Epithelial cell of proximal tubule (primary cell): ENCODE measurements at regions not wholly inside any gene's neighbourhood (a gene's known extent, or its start where the extent isn't known, plus 50 kb on each side); places are given as distances from the start of the nearest gene placed in this dataset.

Experiments
- DNase-seq: peaks from one replicate; pipeline ENCODE4 v3.0.0-alpha.2; 2011; ENCODE audit warnings: low read depth
- H3K4me3 ChIP-seq: 2 replicates; pipeline ENCODE4 v1.5.1; 2011; ENCODE audit warnings: low read depth, mild to moderate bottlenecking, low read length
- TF ChIP-seq, protein P1 (sequence below): conservative IDR thresholded peaks from 2 replicates; pipeline ENCODE4 v1.5.1; 2012; ENCODE audit warnings: low read depth, mild to moderate bottlenecking, low read length

DNA sequence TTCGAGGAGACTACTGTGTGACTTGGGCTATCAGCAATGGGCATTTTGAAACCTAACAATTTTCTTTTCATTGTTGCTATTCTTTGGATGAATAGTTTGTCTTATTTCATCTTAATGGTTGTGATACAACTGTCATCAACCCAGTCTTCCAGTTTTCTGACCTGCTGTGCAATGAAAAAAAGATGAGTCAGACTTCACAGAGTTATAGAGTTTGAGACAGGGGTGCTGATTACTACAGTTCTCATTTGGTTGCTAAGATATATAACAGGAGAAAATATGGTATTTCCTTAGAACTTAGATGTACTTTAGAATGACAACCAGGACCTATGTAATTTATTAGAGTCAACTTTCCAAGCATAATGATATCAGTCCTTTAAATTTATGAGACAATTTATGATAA, 564.4 kb upstream of the NUDT12 start:
- DNase-seq, result no peak
- H3K4me3 ChIP-seq, result no peak overlapping the region
- TF ChIP-seq, protein P1, sequence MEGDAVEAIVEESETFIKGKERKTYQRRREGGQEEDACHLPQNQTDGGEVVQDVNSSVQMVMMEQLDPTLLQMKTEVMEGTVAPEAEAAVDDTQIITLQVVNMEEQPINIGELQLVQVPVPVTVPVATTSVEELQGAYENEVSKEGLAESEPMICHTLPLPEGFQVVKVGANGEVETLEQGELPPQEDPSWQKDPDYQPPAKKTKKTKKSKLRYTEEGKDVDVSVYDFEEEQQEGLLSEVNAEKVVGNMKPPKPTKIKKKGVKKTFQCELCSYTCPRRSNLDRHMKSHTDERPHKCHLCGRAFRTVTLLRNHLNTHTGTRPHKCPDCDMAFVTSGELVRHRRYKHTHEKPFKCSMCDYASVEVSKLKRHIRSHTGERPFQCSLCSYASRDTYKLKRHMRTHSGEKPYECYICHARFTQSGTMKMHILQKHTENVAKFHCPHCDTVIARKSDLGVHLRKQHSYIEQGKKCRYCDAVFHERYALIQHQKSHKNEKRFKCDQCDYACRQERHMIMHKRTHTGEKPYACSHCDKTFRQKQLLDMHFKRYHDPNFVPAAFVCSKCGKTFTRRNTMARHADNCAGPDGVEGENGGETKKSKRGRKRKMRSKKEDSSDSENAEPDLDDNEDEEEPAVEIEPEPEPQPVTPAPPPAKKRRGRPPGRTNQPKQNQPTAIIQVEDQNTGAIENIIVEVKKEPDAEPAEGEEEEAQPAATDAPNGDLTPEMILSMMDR, result no peak

- TF ChIP-seq, protein P1, result no peak
- no peak overlapping the region for H3K4me3 ChIP-seq
- no peak for DNase-seq
Observed at GRCh38 chr5:104119529-104119928, 556.9 kb upstream of the NUDT12 start.

DNA sequence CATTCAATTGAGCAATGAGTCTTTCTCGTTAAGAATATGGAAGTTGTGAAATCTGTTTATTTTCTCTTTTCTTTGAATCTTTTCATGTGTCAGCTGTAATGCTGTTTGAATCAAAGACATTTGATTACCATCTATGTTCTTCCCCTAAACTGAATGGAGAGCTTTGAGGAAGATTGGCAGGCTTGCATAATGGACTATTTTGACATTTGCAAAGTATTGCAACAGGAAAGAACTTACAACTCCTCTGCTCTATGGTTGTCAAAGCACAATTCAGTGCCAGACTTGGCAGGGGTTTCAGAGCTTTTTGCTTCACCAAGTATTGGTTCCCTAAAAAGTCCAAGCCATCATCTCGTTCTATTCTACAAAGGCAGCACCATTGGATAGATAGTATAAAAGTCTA, 549.0 kb upstream of the NUDT12 start:
- H3K4me3 ChIP-seq, result no peak overlapping the region
- TF ChIP-seq, protein P1, result no peak
- no peak for DNase-seq

DNA sequence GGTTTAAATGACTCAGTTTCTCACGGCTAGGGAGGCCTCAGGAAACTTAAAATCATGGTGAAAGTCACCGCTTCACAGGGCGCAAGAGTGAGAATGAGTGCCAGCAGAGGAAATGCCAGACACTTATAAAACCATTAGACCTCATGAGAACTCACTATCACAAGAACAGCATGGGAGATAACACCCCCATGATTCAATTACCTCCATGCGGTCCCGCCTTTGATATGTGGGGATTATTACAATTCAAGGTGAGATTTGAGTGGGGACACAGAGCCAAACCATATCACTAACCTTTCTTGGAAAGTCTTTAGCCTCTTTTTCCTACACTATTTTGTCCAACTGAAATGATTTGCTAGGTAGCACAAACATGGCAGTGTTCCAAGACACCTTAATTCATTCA, 533.9 kb upstream of the NUDT12 start:
- no peak for DNase-seq
- TF ChIP-seq, protein P1, result no peak
- H3K4me3 ChIP-seq, result no peak overlapping the region

DNA sequence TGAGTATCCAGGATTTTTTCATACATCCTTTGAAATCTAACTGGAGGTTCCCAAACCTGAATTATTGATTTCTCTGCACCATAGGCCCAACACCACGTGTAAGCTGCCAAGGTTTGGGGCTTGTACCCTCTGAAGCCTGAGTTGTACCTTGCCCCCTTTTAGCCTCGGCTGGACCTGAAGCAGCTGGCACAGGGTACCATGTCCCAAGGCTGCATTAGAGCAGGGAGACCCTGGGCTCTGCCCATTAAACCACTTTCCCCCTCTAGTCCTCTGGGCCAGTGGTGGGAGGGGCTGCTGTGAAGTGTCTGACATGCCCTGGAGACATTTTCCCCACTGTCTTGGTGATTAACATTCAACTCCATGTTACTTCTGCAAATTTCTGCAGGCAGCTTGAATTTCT, 532.9 kb upstream of the NUDT12 start:
- H3K4me3 ChIP-seq, result no peak overlapping the region
- TF ChIP-seq, protein P1, result no peak
- no peak for DNase-seq

DNA sequence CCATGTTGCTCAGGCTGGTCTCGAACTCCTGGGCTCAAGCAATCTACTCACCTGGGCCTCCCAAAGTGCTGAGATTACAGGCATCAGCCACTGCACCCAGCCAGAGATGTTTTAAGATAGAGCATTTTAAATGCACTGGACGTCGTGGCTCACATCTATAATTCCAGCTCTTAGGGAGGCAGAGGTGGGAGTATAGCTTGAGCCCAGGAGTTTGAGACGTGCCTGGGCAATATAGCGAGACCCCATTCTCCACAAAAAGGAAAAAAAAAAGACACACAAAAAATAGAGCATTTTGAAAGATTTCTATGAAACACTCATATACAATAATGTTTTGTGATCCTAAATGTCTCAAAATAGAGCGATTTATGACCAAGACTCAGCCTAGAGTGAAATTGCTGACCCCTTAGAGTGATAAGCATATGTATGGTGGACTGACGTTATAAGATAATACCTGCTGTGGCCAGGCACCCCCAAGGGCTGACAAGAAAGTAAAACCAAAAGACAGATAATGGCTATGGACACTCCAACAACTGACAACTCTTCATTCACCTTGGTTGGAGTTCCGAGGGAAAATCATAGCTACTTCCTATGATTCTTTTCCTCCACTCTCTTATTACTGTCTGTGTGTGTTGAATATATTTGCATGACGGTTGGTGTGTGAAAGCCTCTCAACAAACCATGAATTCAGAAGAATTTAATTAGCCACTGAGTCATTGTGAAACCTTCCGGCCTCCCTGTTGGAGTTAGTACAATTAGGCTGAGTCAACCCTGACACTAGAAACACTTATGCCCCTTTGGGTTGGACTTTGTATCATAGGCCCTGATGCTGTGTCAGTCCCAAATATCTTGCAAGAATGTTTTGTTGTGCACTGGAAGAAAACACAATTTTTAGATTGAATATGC, 526.5 kb upstream of the NUDT12 start:
- DNase-seq, result peak; percentile 37
- TF ChIP-seq, protein P1, result no peak
- no peak overlapping the region for H3K4me3 ChIP-seq

GRCh38 chr5:104084896-104085295, 522.3 kb upstream of the NUDT12 start:
- H3K4me3 ChIP-seq, result no peak overlapping the region

More at GRCh38 chr5:104084896-104085295, 522.3 kb upstream of the NUDT12 start:
- no peak for DNase-seq
- TF ChIP-seq, protein P1, result no peak
